ENCODE measurements at regions not wholly inside any gene's neighbourhood (a gene's known extent, or its start where the extent isn't known, plus 50 kb on each side); places are given as distances from the start of the nearest gene placed in this dataset.

- no peak for TF ChIP-seq CTCF (IDR thresholded peaks at IDR 0.05; ENCODE audit: insufficient read depth, low read depth, low read length, missing control alignments)
- DNase-seq (ENCODE audit: low read depth): no peak
These were observed 129.9 kb upstream of the ZNF32 start for GRCh38 chr10:43778571-43778970.

GRCh38 chr10:43775384-43775783 is 126.7 kb upstream of the ZNF32 start:
- no peak overlapping the region for H3K4me3 ChIP-seq (ENCODE audit: low read depth, low read length)
- no peak for DNase-seq (ENCODE audit: low read depth)
- TF ChIP-seq CTCF (IDR thresholded peaks at IDR 0.05; ENCODE audit: insufficient read depth, low read depth, low read length, missing control alignments): no peak

More at GRCh38 chr10:43778571-43778970, 129.9 kb upstream of the ZNF32 start:
- no peak overlapping the region for H3K4me3 ChIP-seq (ENCODE audit: low read depth, low read length)

GRCh38 chr10:43774234-43774769 is 125.6 kb upstream of the ZNF32 start:
- H3K4me3 ChIP-seq (ENCODE audit: low read depth, low read length): no peak overlapping the region
- no peak for TF ChIP-seq CTCF (IDR thresholded peaks at IDR 0.05; ENCODE audit: insufficient read depth, low read depth, low read length, missing control alignments)

GRCh38 chr10:43773736-43774135 is 125.1 kb upstream of the ZNF32 start:
- TF ChIP-seq CTCF (IDR thresholded peaks at IDR 0.05; ENCODE audit: insufficient read depth, low read depth, low read length, missing control alignments): no peak

More at GRCh38 chr10:43774234-43774769, 125.6 kb upstream of the ZNF32 start:
- no peak for DNase-seq (ENCODE audit: low read depth)

GRCh38 chr10:43772171-43772570 is 123.5 kb upstream of the ZNF32 start:
- no peak for DNase-seq (ENCODE audit: low read depth)
- no peak for TF ChIP-seq CTCF (IDR thresholded peaks at IDR 0.05; ENCODE audit: insufficient read depth, low read depth, low read length, missing control alignments)
- no peak overlapping the region for H3K4me3 ChIP-seq (ENCODE audit: low read depth, low read length)

More at GRCh38 chr10:43773736-43774135, 125.1 kb upstream of the ZNF32 start:
- DNase-seq (ENCODE audit: low read depth): no peak
- H3K4me3 ChIP-seq (ENCODE audit: low read depth, low read length): no peak overlapping the region

- no peak overlapping the region for H3K4me3 ChIP-seq (ENCODE audit: low read depth, low read length)
- DNase-seq (ENCODE audit: low read depth): no peak
- no peak for TF ChIP-seq CTCF (IDR thresholded peaks at IDR 0.05; ENCODE audit: insufficient read depth, low read depth, low read length, missing control alignments)
These were observed 123.0 kb upstream of the ZNF32 start for GRCh38 chr10:43771675-43772074.

- no peak for DNase-seq (ENCODE audit: low read depth)
- no peak for TF ChIP-seq CTCF (IDR thresholded peaks at IDR 0.05; ENCODE audit: insufficient read depth, low read depth, low read length, missing control alignments)
- no peak overlapping the region for H3K4me3 ChIP-seq (ENCODE audit: low read depth, low read length)
These were observed 116.8 kb upstream of the ZNF32 start for GRCh38 chr10:43765516-43765915.

Measured in GM12865 (cell line).